ENCODE measurements at regions not wholly inside any gene's neighbourhood (a gene's known extent, or its start where the extent isn't known, plus 50 kb on each side); places are given as distances from the start of the nearest gene placed in this dataset.

- Histone ChIP-seq H3K4me1 (ENCODE audit: insufficient read depth) (peaks cover 5% of the 10 kb centered on the region; the same call in 1 of the 2 replicates), H3K27ac (ENCODE audit: low read depth) (no peak overlapping the region), H2AFZ (no peak overlapping the region), H3K27me3 (ENCODE audit: insufficient read depth) (no peaks in the 10 kb centered on the region), H3K4me3 (no peak overlapping the region), H3K4me2 (no peak overlapping the region), H3K79me2 (replicated peaks; ENCODE audit: insufficient read depth) (no peaks in the 10 kb centered on the region), H3K9me2 (ENCODE audit: insufficient read depth) (no peaks in the 10 kb centered on the region), H4K20me1 (replicated peaks; ENCODE audit: insufficient read depth) (no peaks in the 10 kb centered on the region), H3K36me3 (ENCODE audit: insufficient read depth) (no peaks in the 10 kb centered on the region), H3F3A (replicated peaks; ENCODE audit: low read depth) (no peaks in the 10 kb centered on the region)
- TF ChIP-seq CTCF (conservative IDR thresholded peaks at IDR 0.05; ENCODE audit: low read depth in 2 of 2) (no peak), CREB1 (CRISPR knock-in tag; IDR thresholded peaks at IDR 0.05; ENCODE audit: low read depth) (no peak), ETS1 (IDR thresholded peaks at IDR 0.05) (no peak), STAT1 (IDR thresholded peaks at IDR 0.05; ENCODE audit: unreplicated experiment) (no peak), NANOG (IDR thresholded peaks at IDR 0.05; ENCODE audit: borderline replicate concordance) (no peak), EZH2 (IDR thresholded peaks at IDR 0.05; ENCODE audit: low read depth, unreplicated experiment) (no peak), ZNF114 (CRISPR knock-in tag; IDR thresholded peaks at IDR 0.05) (no peak), ZNF331 (CRISPR knock-in tag; IDR thresholded peaks at IDR 0.05; ENCODE audit: low read depth) (no peak), JUNB (IDR thresholded peaks at IDR 0.05; ENCODE audit: unreplicated experiment) (no peak), POLR2AphosphoS5 (IDR thresholded peaks at IDR 0.05; ENCODE audit: low read depth) (no peak), EZH2phosphoT487 (IDR thresholded peaks at IDR 0.05; ENCODE audit: unreplicated experiment) (no peak)
- TF ChIP-seq, protein P1, sequence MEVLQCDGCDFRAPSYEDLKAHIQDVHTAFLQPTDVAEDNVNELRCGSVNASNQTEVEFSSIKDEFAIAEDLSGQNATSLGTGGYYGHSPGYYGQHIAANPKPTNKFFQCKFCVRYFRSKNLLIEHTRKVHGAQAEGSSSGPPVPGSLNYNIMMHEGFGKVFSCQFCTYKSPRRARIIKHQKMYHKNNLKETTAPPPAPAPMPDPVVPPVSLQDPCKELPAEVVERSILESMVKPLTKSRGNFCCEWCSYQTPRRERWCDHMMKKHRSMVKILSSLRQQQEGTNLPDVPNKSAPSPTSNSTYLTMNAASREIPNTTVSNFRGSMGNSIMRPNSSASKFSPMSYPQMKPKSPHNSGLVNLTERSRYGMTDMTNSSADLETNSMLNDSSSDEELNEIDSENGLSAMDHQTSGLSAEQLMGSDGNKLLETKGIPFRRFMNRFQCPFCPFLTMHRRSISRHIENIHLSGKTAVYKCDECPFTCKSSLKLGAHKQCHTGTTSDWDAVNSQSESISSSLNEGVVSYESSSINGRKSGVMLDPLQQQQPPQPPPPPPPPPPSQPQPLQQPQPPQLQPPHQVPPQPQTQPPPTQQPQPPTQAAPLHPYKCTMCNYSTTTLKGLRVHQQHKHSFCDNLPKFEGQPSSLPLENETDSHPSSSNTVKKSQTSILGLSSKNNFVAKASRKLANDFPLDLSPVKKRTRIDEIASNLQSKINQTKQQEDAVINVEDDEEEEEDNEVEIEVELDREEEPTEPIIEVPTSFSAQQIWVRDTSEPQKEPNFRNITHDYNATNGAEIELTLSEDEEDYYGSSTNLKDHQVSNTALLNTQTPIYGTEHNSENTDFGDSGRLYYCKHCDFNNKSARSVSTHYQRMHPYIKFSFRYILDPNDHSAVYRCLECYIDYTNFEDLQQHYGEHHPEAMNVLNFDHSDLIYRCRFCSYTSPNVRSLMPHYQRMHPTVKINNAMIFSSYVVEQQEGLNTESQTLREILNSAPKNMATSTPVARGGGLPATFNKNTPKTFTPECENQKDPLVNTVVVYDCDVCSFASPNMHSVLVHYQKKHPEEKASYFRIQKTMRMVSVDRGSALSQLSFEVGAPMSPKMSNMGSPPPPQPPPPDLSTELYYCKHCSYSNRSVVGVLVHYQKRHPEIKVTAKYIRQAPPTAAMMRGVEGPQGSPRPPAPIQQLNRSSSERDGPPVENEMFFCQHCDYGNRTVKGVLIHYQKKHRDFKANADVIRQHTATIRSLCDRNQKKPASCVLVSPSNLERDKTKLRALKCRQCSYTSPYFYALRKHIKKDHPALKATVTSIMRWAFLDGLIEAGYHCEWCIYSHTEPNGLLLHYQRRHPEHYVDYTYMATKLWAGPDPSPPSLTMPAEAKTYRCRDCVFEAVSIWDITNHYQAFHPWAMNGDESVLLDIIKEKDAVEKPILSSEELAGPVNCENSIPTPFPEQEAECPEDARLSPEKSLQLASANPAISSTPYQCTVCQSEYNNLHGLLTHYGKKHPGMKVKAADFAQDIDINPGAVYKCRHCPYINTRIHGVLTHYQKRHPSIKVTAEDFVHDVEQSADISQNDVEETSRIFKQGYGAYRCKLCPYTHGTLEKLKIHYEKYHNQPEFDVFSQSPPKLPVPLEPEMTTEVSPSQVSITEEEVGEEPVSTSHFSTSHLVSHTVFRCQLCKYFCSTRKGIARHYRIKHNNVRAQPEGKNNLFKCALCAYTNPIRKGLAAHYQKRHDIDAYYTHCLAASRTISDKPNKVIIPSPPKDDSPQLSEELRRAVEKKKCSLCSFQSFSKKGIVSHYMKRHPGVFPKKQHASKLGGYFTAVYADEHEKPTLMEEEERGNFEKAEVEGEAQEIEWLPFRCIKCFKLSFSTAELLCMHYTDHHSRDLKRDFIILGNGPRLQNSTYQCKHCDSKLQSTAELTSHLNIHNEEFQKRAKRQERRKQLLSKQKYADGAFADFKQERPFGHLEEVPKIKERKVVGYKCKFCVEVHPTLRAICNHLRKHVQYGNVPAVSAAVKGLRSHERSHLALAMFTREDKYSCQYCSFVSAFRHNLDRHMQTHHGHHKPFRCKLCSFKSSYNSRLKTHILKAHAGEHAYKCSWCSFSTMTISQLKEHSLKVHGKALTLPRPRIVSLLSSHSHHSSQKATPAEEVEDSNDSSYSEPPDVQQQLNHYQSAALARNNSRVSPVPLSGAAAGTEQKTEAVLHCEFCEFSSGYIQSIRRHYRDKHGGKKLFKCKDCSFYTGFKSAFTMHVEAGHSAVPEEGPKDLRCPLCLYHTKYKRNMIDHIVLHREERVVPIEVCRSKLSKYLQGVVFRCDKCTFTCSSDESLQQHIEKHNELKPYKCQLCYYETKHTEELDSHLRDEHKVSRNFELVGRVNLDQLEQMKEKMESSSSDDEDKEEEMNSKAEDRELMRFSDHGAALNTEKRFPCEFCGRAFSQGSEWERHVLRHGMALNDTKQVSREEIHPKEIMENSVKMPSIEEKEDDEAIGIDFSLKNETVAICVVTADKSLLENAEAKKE (CRISPR knock-in tag; IDR thresholded peaks at IDR 0.05), result no peak
- Mint-ChIP-seq H3K36me3 (ENCODE audit: low read depth) (no peaks in the 10 kb centered on the region), H3K4me1 (peaks cover 5% of the 10 kb centered on the region), H3K27ac (no peak overlapping the region), H3K9me3 (no peaks in the 10 kb centered on the region), H3K4me3 (no peak overlapping the region), H3K27me3 (ENCODE audit: insufficient read depth, low read depth, poor library complexity) (peaks cover 2% of the 10 kb centered on the region)
- ATAC-seq (no peak), DNase-seq (ENCODE audit: low spot score) (no peak)
Observed at GRCh38 chr2:17166506-17166905, 351.7 kb downstream of the RAD51AP2 start.

Measured in GM23338 (cell line).